ENCODE measurements at regions not wholly inside any gene's neighbourhood (a gene's known extent, or its start where the extent isn't known, plus 50 kb on each side); places are given as distances from the start of the nearest gene placed in this dataset.

- no peak for TF ChIP-seq CTCF (IDR thresholded peaks at IDR 0.05)
- TF ChIP-seq POLR2A (IDR thresholded peaks at IDR 0.05): no peak
Observed at GRCh38 chr13:26954976-26955375, 194.4 kb upstream of the GPR12 start.

Measured in Peyer's patch (tissue), 4 donors.